ENCODE measurements at regions not wholly inside any gene's neighbourhood (a gene's known extent, or its start where the extent isn't known, plus 50 kb on each side); places are given as distances from the start of the nearest gene placed in this dataset.

DNA sequence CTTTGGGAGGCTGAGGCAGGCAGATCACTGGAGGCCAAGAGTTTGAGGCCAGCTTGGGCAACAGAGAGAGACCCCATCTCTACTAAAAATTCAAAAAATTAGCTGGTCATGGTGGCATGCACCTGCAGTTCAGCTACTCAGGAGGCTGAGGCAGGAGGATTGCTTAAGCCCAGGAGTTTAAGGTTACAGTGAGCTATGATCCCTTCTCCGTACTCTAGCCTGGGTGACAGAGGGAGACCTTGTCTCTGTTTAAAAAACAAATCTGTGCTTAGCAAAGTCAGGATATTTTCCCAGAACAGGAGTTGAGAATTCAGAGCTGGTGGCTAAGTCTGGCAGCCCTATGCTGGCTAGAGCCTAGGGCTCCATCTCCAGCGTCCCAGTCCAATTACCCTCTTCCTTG lies 142.9 kb upstream of the PZP start:
- peaks cover 4% of the 10 kb centered on the region for H3K9me3 Mint-ChIP-seq (ENCODE audit: low read depth, unreplicated experiment)
- TF ChIP-seq, protein P1, sequence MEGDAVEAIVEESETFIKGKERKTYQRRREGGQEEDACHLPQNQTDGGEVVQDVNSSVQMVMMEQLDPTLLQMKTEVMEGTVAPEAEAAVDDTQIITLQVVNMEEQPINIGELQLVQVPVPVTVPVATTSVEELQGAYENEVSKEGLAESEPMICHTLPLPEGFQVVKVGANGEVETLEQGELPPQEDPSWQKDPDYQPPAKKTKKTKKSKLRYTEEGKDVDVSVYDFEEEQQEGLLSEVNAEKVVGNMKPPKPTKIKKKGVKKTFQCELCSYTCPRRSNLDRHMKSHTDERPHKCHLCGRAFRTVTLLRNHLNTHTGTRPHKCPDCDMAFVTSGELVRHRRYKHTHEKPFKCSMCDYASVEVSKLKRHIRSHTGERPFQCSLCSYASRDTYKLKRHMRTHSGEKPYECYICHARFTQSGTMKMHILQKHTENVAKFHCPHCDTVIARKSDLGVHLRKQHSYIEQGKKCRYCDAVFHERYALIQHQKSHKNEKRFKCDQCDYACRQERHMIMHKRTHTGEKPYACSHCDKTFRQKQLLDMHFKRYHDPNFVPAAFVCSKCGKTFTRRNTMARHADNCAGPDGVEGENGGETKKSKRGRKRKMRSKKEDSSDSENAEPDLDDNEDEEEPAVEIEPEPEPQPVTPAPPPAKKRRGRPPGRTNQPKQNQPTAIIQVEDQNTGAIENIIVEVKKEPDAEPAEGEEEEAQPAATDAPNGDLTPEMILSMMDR (IDR thresholded peaks at IDR 0.05; ENCODE audit: unreplicated experiment): no peak
- peaks cover 7% of the 10 kb centered on the region for H3K36me3 Mint-ChIP-seq (ENCODE audit: insufficient read depth, unreplicated experiment)
- DNase-seq: no peak
- intact Hi-C loops (cut with micrococcal nuclease; ENCODE audit: unreplicated experiment): no loop called here
- CTCF ChIA-PET: no interaction called here
- no TSS peak for BruUV-seq (replicated peaks)
- H3K4me1 Mint-ChIP-seq (ENCODE audit: low read depth, unreplicated experiment): peaks cover 7% of the 10 kb centered on the region
- no peak overlapping the region for H3K27ac Mint-ChIP-seq (ENCODE audit: unreplicated experiment)
- H3K27me3 Mint-ChIP-seq (ENCODE audit: unreplicated experiment): no peaks in the 10 kb centered on the region
- no peak overlapping the region for H3K4me3 Mint-ChIP-seq (ENCODE audit: low read depth, unreplicated experiment)

DNA sequence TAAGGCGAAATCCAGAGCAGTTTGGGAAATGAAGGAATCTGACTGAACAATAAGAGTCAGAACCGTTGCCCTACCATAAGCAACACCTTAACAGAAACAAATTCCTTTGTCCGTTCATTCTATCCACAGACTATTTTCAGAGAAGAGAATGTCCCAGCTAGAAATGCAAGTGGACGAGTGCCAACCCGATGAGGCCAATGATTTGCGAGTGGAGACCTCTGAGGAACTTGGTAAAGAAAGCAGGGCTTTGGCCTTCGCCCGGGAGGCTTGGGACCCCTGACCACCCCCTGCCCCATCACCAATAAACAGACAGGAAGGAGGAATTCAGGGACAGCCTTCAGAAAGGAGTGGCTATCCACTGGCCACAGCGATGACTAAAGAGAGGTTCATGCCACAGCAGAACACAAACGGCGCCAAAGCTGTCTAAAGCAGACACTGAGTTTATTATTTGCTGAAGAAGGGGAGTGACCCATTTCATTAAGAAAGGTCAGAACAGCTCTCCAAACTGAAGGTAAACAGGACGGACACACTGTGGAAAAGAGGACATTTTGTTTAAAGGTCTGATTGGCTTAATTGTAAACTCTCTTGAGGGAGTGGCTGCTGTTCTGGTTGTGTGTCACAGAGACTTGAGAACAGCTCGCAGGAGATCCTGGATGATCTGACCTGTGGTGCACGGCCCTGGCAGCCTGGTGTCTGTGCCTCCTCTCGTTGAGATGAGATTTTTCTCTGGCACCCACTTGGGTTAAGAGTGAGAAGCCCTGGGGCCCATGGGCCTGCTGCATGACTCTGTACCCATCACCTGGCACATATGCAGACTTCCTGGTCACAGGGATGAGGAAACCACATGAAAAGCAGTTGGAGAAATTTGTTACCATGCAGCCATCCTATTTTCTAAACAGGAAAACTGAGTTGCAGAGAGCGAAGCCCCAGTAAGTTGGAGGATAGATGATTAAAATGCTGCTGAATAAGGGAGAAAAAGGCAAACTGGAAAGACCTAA lies 142.0 kb upstream of the PZP start:
- CTCF ChIA-PET: no interaction called here
- no peaks in the 10 kb centered on the region for H3K27me3 Mint-ChIP-seq (ENCODE audit: unreplicated experiment)
- no TSS peak for BruUV-seq (replicated peaks)

DNA sequence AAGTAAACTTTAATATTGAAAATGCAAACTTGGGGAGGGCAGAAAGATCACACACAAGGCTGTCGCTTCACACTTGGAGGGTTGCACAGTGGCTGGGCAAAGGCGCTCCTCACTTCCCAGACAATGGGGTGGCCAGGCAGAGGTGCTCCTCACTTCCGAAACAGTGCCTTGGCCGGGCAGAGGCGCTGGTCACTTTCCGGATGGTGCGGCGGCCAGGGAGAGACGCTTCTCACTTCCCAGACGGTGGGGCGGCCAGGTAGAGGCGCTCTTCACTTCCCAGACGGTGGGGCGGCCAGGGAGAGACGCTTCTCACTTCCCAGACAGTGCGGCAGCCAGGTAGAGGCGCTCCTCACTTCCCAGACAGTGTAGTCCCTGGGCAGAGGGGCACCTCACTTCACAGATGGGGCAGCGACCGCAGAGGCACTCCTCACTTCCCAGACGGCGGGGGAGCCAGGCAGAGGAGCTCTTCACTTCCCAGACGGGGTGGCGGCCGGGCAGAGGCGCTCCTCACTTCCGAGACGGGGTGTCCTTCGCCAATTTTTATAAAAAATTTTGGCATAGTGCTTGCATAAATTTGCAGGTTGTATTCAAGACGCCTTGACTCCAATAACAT lies 140.8 kb upstream of the PZP start:
- no peak for DNase-seq
- no TSS peak for BruUV-seq (replicated peaks)
- intact Hi-C loops (cut with micrococcal nuclease; ENCODE audit: unreplicated experiment): no loop called here
- TF ChIP-seq, protein P1 (IDR thresholded peaks at IDR 0.05; ENCODE audit: unreplicated experiment): no peak
- peaks cover under 1% of the 10 kb centered on the region for H3K4me1 Mint-ChIP-seq (ENCODE audit: low read depth, unreplicated experiment)
- CTCF ChIA-PET: no interaction called here
- no peaks in the 10 kb centered on the region for H3K9me3 Mint-ChIP-seq (ENCODE audit: low read depth, unreplicated experiment)
- H3K36me3 Mint-ChIP-seq (ENCODE audit: insufficient read depth, unreplicated experiment): no peaks in the 10 kb centered on the region
- H3K27ac Mint-ChIP-seq (ENCODE audit: unreplicated experiment): no peak overlapping the region
- H3K27me3 Mint-ChIP-seq (ENCODE audit: unreplicated experiment): no peaks in the 10 kb centered on the region
- no peak overlapping the region for H3K4me3 Mint-ChIP-seq (ENCODE audit: low read depth, unreplicated experiment)

More for the DNA sequence above, 142.0 kb upstream of the PZP start:
- intact Hi-C loops (cut with micrococcal nuclease; ENCODE audit: unreplicated experiment): no loop called here
- TF ChIP-seq, protein P1 (IDR thresholded peaks at IDR 0.05; ENCODE audit: unreplicated experiment): no peak
- Mint-ChIP-seq H3K4me3 (ENCODE audit: low read depth, unreplicated experiment) (no peak overlapping the region), H3K4me1 (ENCODE audit: low read depth, unreplicated experiment) (peaks cover 7% of the 10 kb centered on the region), H3K36me3 (ENCODE audit: insufficient read depth, unreplicated experiment) (peaks cover 7% of the 10 kb centered on the region), H3K27ac (ENCODE audit: unreplicated experiment) (peak overlapping the region; percentile 27), H3K9me3 (ENCODE audit: low read depth, unreplicated experiment) (peaks cover 4% of the 10 kb centered on the region)
- no peak for DNase-seq

DNA sequence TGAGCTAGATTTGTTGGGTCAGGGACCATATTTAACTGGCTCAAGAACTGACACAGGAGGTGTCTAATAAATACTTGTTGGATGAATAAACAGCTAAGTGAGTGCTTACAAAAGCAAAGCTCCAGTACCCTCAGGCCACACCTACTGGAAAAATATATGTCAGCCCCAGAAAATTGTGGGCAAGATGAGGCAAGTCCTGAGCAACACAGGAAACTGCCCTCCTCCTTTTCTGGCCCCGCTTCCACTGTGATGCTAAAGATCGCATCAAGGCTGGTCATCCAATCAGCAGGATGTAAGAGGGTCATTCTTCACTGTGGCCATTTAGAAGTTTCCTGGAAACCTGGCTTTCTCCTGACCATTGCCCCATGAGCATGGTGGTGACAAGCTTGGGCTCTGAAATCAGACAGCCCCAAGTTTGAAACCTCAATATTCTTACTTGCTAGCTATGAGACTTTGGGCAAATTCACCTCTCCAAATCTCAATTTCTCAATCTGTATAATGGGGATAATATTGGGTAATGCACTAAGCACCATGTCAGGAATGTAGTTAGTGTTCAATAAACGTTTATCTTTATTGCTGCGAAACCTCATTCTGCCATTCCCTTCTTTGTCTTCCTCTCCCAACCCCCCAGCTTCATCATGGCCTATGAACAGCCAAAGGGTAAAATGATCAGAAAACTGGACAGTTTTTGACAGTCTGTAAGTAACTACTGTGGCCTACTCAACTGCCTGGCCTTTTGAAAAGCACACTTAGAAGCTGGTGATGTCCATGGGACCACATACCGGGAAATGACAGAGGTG lies 139.3 kb upstream of the PZP start:
- Mint-ChIP-seq H3K27me3 (ENCODE audit: unreplicated experiment) (no peaks in the 10 kb centered on the region), H3K9me3 (ENCODE audit: low read depth, unreplicated experiment) (no peaks in the 10 kb centered on the region), H3K4me1 (ENCODE audit: low read depth, unreplicated experiment) (no peaks in the 10 kb centered on the region), H3K27ac (ENCODE audit: unreplicated experiment) (no peak overlapping the region), H3K4me3 (ENCODE audit: low read depth, unreplicated experiment) (no peak overlapping the region), H3K36me3 (ENCODE audit: insufficient read depth, unreplicated experiment) (no peaks in the 10 kb centered on the region)
- intact Hi-C loops (cut with micrococcal nuclease; ENCODE audit: unreplicated experiment): no loop called here
- no peak for DNase-seq
- BruUV-seq (replicated peaks): no TSS peak
- CTCF ChIA-PET: no interaction called here
- TF ChIP-seq, protein P1 (IDR thresholded peaks at IDR 0.05; ENCODE audit: unreplicated experiment): no peak

All from Calu3 (cell line).